Esophagus muscularis mucosa (tissue), 4 donors: ENCODE measurements at regions not wholly inside any gene's neighbourhood (a gene's known extent, or its start where the extent isn't known, plus 50 kb on each side); places are given as distances from the start of the nearest gene placed in this dataset.
"Not testable (repeated sequence)": the region's sequence is repeated elsewhere in the genome, so short reads cannot be mapped to it uniquely, and the experiment has no call there.

ENCODE experiments used
- EP300 ChIP-seq: sonication (generic); formaldehyde crosslinking; IDR thresholded peaks from one replicate; pipeline ENCODE4 v1.6.1; 2017; ENCODE audit warnings: antibody characterized with exemption
- POLR2A ChIP-seq: fragments of 450-650 bp; IDR thresholded peaks from one replicate; pipeline ENCODE4 v1.6.1; 2017; ENCODE audit warnings: antibody characterized with exemption, moderate library complexity, mild to moderate bottlenecking, low read depth
- POLR2AphosphoS5 ChIP-seq, 2 donors: sonication (generic); formaldehyde crosslinking; IDR thresholded peaks; one replicate each; pipeline ENCODE4 v1.6.1; 2017; ENCODE audit warnings: antibody characterized with exemption in 2 of 2
- TF ChIP-seq, protein P1 (sequence below), 3 experiments: fragments of 200-600 bp in 2 of 3; fragments of 450-650 bp in 1 of 3; sonication (generic) in 2 of 3; IDR thresholded peaks; one replicate each; pipeline ENCODE4 v1.5.1; 2017 to 2019; ENCODE audit warnings: antibody characterized with exemption in 3 of 3, mild to moderate bottlenecking in 2 of 3, moderate library complexity in 1 of 3

GRCh38 chrY:11177033-11177432 is 1524.0 kb upstream of the USP9Y start:
- TF ChIP-seq, protein P1, sequence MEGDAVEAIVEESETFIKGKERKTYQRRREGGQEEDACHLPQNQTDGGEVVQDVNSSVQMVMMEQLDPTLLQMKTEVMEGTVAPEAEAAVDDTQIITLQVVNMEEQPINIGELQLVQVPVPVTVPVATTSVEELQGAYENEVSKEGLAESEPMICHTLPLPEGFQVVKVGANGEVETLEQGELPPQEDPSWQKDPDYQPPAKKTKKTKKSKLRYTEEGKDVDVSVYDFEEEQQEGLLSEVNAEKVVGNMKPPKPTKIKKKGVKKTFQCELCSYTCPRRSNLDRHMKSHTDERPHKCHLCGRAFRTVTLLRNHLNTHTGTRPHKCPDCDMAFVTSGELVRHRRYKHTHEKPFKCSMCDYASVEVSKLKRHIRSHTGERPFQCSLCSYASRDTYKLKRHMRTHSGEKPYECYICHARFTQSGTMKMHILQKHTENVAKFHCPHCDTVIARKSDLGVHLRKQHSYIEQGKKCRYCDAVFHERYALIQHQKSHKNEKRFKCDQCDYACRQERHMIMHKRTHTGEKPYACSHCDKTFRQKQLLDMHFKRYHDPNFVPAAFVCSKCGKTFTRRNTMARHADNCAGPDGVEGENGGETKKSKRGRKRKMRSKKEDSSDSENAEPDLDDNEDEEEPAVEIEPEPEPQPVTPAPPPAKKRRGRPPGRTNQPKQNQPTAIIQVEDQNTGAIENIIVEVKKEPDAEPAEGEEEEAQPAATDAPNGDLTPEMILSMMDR (IDR thresholded peaks at IDR 0.05) = not testable (repeated sequence)
- TF ChIP-seq POLR2A; POLR2AphosphoS5 (IDR thresholded peaks at IDR 0.05); EP300: not testable (repeated sequence)
